Kidney (tissue), 13 donors: ENCODE measurements at regions not wholly inside any gene's neighbourhood (a gene's known extent, or its start where the extent isn't known, plus 50 kb on each side); places are given as distances from the start of the nearest gene placed in this dataset.

Source experiments
- DNase-seq, 5 donors: peaks; one replicate each; pipeline ENCODE4 v3.0.0-alpha.2; 2013 to 2020
- FAIRE-seq: peaks from 2 replicates; lab custom pipeline; 2012; peaks lifted over from hg19 to GRCh38; lab: Jason Lieb, UNC
- H3K27ac ChIP-seq, 2 donors: one replicate each; pipeline ENCODE4 v1.7.0; 2013; ENCODE audit warnings: low read depth in 2 of 2, low read length in 2 of 2, inconsistent platforms in 1 of 2
- H3K27me3 ChIP-seq: one replicate; pipeline ENCODE4 v1.7.1; 2013; ENCODE audit warnings: low read length, inconsistent platforms; ENCODE audit not compliant: control insufficient read depth, insufficient read depth
- H3K36me3 ChIP-seq, 3 donors: one replicate each; pipeline versions ENCODE4 v1.7.0 to v1.7.1; 2013; ENCODE audit warnings: low read length in 3 of 3, control low read depth in 1 of 3, inconsistent platforms in 1 of 3; ENCODE audit not compliant: insufficient read depth in 3 of 3, control insufficient read depth in 2 of 3
- H3K4me1 ChIP-seq, 3 donors: one replicate each; pipeline versions ENCODE4 v1.7.0 to v1.7.1; 2013; ENCODE audit warnings: low read length in 3 of 3, inconsistent platforms in 1 of 3, low read depth in 1 of 3; ENCODE audit not compliant: control insufficient read depth in 2 of 3, insufficient read depth in 2 of 3
- H3K4me3 ChIP-seq, 3 donors: one replicate each; pipeline versions ENCODE4 v1.7.0 to v1.8.1; 2013; ENCODE audit warnings: low read length in 3 of 3, control low read depth in 1 of 3, inconsistent platforms in 1 of 3
- H3K9ac ChIP-seq, 3 donors: one replicate each; pipeline versions ENCODE4 v1.7.0 to v1.7.1; 2013; ENCODE audit warnings: low read length in 3 of 3, control low read depth in 1 of 3, inconsistent platforms in 1 of 3
- H3K9me3 ChIP-seq, 3 donors: one replicate each; pipeline versions ENCODE4 v1.7.0 to v1.7.1; 2013; ENCODE audit warnings: low read length in 3 of 3, control low read depth in 1 of 3, inconsistent platforms in 1 of 3; ENCODE audit not compliant: control insufficient read depth in 2 of 3, insufficient read depth in 1 of 3
- CTCF ChIP-seq: IDR thresholded peaks from 3 replicates; pipeline ENCODE4 v1.5.1; 2012; ENCODE audit warnings: mild to moderate bottlenecking, moderate library complexity, borderline replicate concordance; ENCODE audit not compliant: insufficient read depth; ENCODE audit errors: extremely low read depth
- intact Hi-C: fragments of 100-400 bp; cut with DNase I; formaldehyde crosslinking; loops from one replicate; pipeline ENCODE4 v1.11.1; 2022
- donor health status: control.
- donor health status: control.
- donor health status: control.
- donor health status: control.
- donor health status: control.
- donor health status: DM: yes; HTN: yes; CAD: no.
- donor health status: Normal renal cell carcinoma (clear cell type).

GRCh38 chr10:59096631-59097030 lies 79.8 kb upstream of the PHYHIPL start:
- Histone ChIP-seq H3K9me3 (no peaks in the 10 kb centered on the region), H3K4me3 (no peak overlapping the region), H3K4me1 (peaks cover 0 to 2% (median 0%) of the 10 kb centered on the region in 3 donors), H3K27ac (no peak overlapping the region), H3K9ac (no peak overlapping the region), H3K27me3 (no peaks in the 10 kb centered on the region), H3K36me3 (no peaks in the 10 kb centered on the region)
- intact Hi-C loops: no loop called here
- DNase-seq (no peak), FAIRE-seq (no peak)
- TF ChIP-seq CTCF: no peak

DNA sequence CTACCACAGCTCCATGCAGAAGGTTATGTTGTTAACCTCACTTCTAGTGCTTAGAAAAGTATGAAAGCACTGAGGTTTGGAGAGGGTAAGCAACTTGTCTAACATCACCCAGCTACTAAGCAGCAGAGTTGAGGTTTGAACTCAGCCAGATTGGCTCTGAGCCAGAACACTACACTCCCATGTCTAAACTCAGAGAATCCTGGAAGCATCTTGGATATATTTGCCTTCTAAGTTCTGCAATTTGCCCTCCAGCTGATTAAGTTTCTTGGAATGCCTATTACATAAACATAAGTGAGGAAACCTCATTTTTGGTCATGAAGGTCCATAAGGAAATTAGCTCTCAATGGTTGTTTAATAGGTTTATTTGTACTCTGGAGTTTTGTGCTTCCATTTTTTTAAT lies 78.1 kb upstream of the PHYHIPL start:
- Histone ChIP-seq H3K27ac (no peak overlapping the region), H3K27me3 (no peaks in the 10 kb centered on the region), H3K9me3 (no peaks in the 10 kb centered on the region), H3K9ac (no peak overlapping the region), H3K4me3 (no peak overlapping the region), H3K4me1 (peaks cover 0 to 2% (median 0%) of the 10 kb centered on the region in 3 donors), H3K36me3 (no peaks in the 10 kb centered on the region)
- FAIRE-seq: no peak
- intact Hi-C loops: no loop called here
- no peak for TF ChIP-seq CTCF
- no peak for DNase-seq

- Histone ChIP-seq H3K9ac (no peak overlapping the region), H3K4me3 (no peak overlapping the region), H3K36me3 (no peaks in the 10 kb centered on the region), H3K9me3 (no peaks in the 10 kb centered on the region), H3K27ac (no peak overlapping the region), H3K27me3 (no peaks in the 10 kb centered on the region), H3K4me1 (peaks cover 0 to 2% (median 0%) of the 10 kb centered on the region in 3 donors)
- intact Hi-C loops: no loop called here
- DNase-seq (peak in 2 of 5 donors; percentile 46 to 62), FAIRE-seq (no peak)
- TF ChIP-seq CTCF: no peak
These were observed 77.5 kb upstream of the PHYHIPL start for GRCh38 chr10:59098831-59099452.

GRCh38 chr10:59099481-59099880 lies 77.0 kb upstream of the PHYHIPL start:
- peaks cover 0 to 2% (median 0%) of the 10 kb centered on the region in 3 donors for H3K4me1 ChIP-seq
- no peak overlapping the region for H3K9ac ChIP-seq
- no peak overlapping the region for H3K27ac ChIP-seq
- no peaks in the 10 kb centered on the region for H3K36me3 ChIP-seq
- intact Hi-C loops: no loop called here
- no peak overlapping the region for H3K4me3 ChIP-seq
- no peak for FAIRE-seq
- no peaks in the 10 kb centered on the region for H3K27me3 ChIP-seq
- peak in 2 of 5 donors; percentile 12 to 29 for DNase-seq
- no peaks in the 10 kb centered on the region for H3K9me3 ChIP-seq
- TF ChIP-seq CTCF: no peak
